ENCODE measurements at regions not wholly inside any gene's neighbourhood (a gene's known extent, or its start where the extent isn't known, plus 50 kb on each side); places are given as distances from the start of the nearest gene placed in this dataset.

GRCh38 chr19:29045679-29046254 is 167.2 kb downstream of the UQCRFS1 start:
- no peak overlapping the region for H3K27ac ChIP-seq
- H3K4me1 ChIP-seq = no peaks in the 10 kb centered on the region
- FAIRE-seq (no peak), DNase-seq (ENCODE audit: low read depth in 1 of 2, low spot score in 1 of 2) (no peak), ATAC-seq (no peak)
- TF ChIP-seq MAX (IDR thresholded peaks at IDR 0.05) (no peak), ZC3H11A (IDR thresholded peaks at IDR 0.05) (no peak), RAD21 (conservative IDR thresholded peaks at IDR 0.05 in 1 of 2, IDR thresholded peaks at IDR 0.05 in 1 of 2) (no peak), RCOR1 (IDR thresholded peaks at IDR 0.05; ENCODE audit: low read depth, low read length) (no peak), NFE2L2 (conservative IDR thresholded peaks at IDR 0.05; ENCODE audit: low read length) (peak; percentile 90), ZFP36 (IDR thresholded peaks at IDR 0.05; ENCODE audit: borderline replicate concordance, partially characterized antibody) (no peak), CHD2 (IDR thresholded peaks at IDR 0.05; ENCODE audit: low read length, partially characterized antibody) (no peak), KDM1A (IDR thresholded peaks at IDR 0.05; ENCODE audit: low read depth) (no peak), ELK1 (IDR thresholded peaks at IDR 0.05; ENCODE audit: low read depth, low read length) (no peak), TP53 (CRISPR knock-in tag; IDR thresholded peaks at IDR 0.05) (no peak), MAFK (IDR thresholded peaks at IDR 0.05; ENCODE audit: partially characterized antibody) (peak; percentile 22), ZSCAN20 (CRISPR knock-in tag; IDR thresholded peaks at IDR 0.05) (no peak), EP300 (IDR thresholded peaks at IDR 0.05) (no peak), HOXB13 (CRISPR knock-in tag; IDR thresholded peaks at IDR 0.05; ENCODE audit: low read depth) (no peak)
- POLR2A ChIA-PET = no interaction called here
- no peak overlapping the region for H3K4me2 ChIP-seq
- H3K4me3 ChIP-seq = no peak overlapping the region
- CTCF ChIA-PET = interaction anchor here (1.8 kb wide), 1 partner anchor 8 kb away, joined by 7 read pairs; no protein-coding TSS in a partner anchor
- 18% methylated on average over 7 of the region's 7 CpGs for WGBS (ENCODE audit: missing lambda C conversion rate)
- H3K9me3 ChIP-seq = peaks cover 25% of the 10 kb centered on the region; the same call in 2 of the 3 replicates

GRCh38 chr19:29044037-29044436 is 168.9 kb downstream of the UQCRFS1 start:
- no peak for DNase-seq (ENCODE audit: low read depth in 1 of 2, low spot score in 1 of 2)
- ATAC-seq = no peak
- no peak overlapping the region for H3K4me2 ChIP-seq
- H3K9me3 ChIP-seq = peaks cover 25% of the 10 kb centered on the region; the same call in 2 of the 3 replicates
- CTCF ChIA-PET = interaction anchor here (0.6 to 1.8 kb wide), 3 partner anchors 9 to 1552 kb away, joined by 3 to 7 read pairs (median 3); no protein-coding TSS in a partner anchor
- no peak overlapping the region for H3K4me3 ChIP-seq
- POLR2A ChIA-PET = no interaction called here
- no peaks in the 10 kb centered on the region for H3K4me1 ChIP-seq
- 5% methylated on average over 5 of the region's 5 CpGs for WGBS (ENCODE audit: missing lambda C conversion rate)
- FAIRE-seq = no peak
- H3K27ac ChIP-seq = no peak overlapping the region
- TF ChIP-seq KDM5A (IDR thresholded peaks at IDR 0.05) (no peak), CBX8 (IDR thresholded peaks at IDR 0.05) (no peak), MAX (IDR thresholded peaks at IDR 0.05) (no peak), HOXA7 (CRISPR knock-in tag; IDR thresholded peaks at IDR 0.05) (no peak), RFX5 (IDR thresholded peaks at IDR 0.05) (no peak), RARB (CRISPR knock-in tag; IDR thresholded peaks at IDR 0.05) (no peak), POLR2A (IDR thresholded peaks at IDR 0.05; ENCODE audit: low read length) (no peak), RAD21 (conservative IDR thresholded peaks at IDR 0.05 in 1 of 2, IDR thresholded peaks at IDR 0.05 in 1 of 2) (no peak), TFCP2L1 (CRISPR knock-in tag; IDR thresholded peaks at IDR 0.05) (no peak), CEBPB (IDR thresholded peaks at IDR 0.05) (no peak), HES2 (IDR thresholded peaks at IDR 0.05) (no peak)

- Histone ChIP-seq H3K27ac (no peak overlapping the region), H3K4me2 (no peak overlapping the region), H3K4me3 (no peak overlapping the region), H3K9me3 (peaks cover 24% of the 10 kb centered on the region; the same call in 2 of the 3 replicates), H3K4me1 (no peaks in the 10 kb centered on the region)
- CTCF ChIA-PET = interaction anchor here (0.9 to 1.8 kb wide), 3 partner anchors 10 to 13 kb away, joined by 3 to 5 read pairs (median 5); no protein-coding TSS in a partner anchor
- no peak for TF ChIP-seq CBX2 (IDR thresholded peaks at IDR 0.05; ENCODE audit: borderline replicate concordance, low read depth)
- ATAC-seq (no peak), DNase-seq (ENCODE audit: low read depth in 1 of 2, low spot score in 1 of 2) (no peak), FAIRE-seq (no peak)
- POLR2A ChIA-PET = no interaction called here
- 18% methylated on average over 2 of the region's 2 CpGs for WGBS (ENCODE audit: missing lambda C conversion rate)
These were observed 170.5 kb downstream of the UQCRFS1 start for GRCh38 chr19:29042450-29042849.

All from A549 (cell line).